HepG2 (cell line): ENCODE measurements at regions not wholly inside any gene's neighbourhood (a gene's known extent, or its start where the extent isn't known, plus 50 kb on each side); places are given as distances from the start of the nearest gene placed in this dataset.
A peak's percentile ranks its signal among the peaks of the same experiment; 100 is the strongest.

Experiments used
- BCL6 ChIP-seq: IDR thresholded peaks from 2 replicates; pipeline ENCODE4 v1.6.1; 2016; ENCODE audit warnings: missing genetic modification reagents, missing compliant biosample characterization
- CEBPZ ChIP-seq: IDR thresholded peaks from 2 replicates; pipeline ENCODE4 v1.6.1; 2012; ENCODE audit warnings: low read length, improper control_type of control experiment
- ELF1 ChIP-seq: sonication (generic); formaldehyde crosslinking; IDR thresholded peaks from 2 replicates; pipeline ENCODE4 v1.4.0; 2020; ENCODE audit warnings: missing genetic modification reagents
- HHEX ChIP-seq: IDR thresholded peaks from 2 replicates; pipeline ENCODE4 v1.6.1; 2016; ENCODE audit warnings: control low read depth
- HMG20A ChIP-seq: IDR thresholded peaks from 2 replicates; pipeline ENCODE4 v1.6.1; 2016; ENCODE audit warnings: borderline replicate concordance
- IKZF5 ChIP-seq: IDR thresholded peaks from 2 replicates; pipeline ENCODE4 v1.6.1; 2018; ENCODE audit warnings: missing genetic modification reagents, mild to moderate bottlenecking, missing compliant biosample characterization
- KAT8 ChIP-seq: IDR thresholded peaks from 2 replicates; pipeline ENCODE4 v1.6.1; 2016; ENCODE audit warnings: missing genetic modification reagents, missing compliant biosample characterization
- PAXIP1 ChIP-seq: sonication (generic); formaldehyde crosslinking; conservative IDR thresholded peaks from 2 replicates; pipeline ENCODE4 v1.4.0; 2020; ENCODE audit warnings: mild to moderate bottlenecking, missing genetic modification reagents, moderate library complexity
- REST ChIP-seq, 2 experiments: IDR thresholded peaks; 2 replicates each; pipeline ENCODE4 v1.6.1; 2011 to 2012; ENCODE audit warnings: low read length in 2 of 2, borderline replicate concordance in 1 of 2, low read depth in 1 of 2, mild to moderate bottlenecking in 1 of 2, moderate library complexity in 1 of 2
- TFAP4 ChIP-seq: sonication (generic); IDR thresholded peaks from 2 replicates; pipeline ENCODE4 v1.6.1; 2016; ENCODE audit warnings: low read depth, borderline replicate concordance
- ZNF207 ChIP-seq: fragments of 450-650 bp; IDR thresholded peaks from 2 replicates; pipeline ENCODE4 v1.6.1; 2016; ENCODE audit warnings: antibody characterized with exemption, borderline replicate concordance
- ZNF232 ChIP-seq: sonication (generic); formaldehyde crosslinking; IDR thresholded peaks from 2 replicates; pipeline ENCODE4 v1.4.0; 2020; ENCODE audit warnings: missing genetic modification reagents, borderline replicate concordance
- ZNF503 ChIP-seq: sonication (generic); formaldehyde crosslinking; IDR thresholded peaks from 2 replicates; pipeline ENCODE4 v1.4.0; 2020; ENCODE audit warnings: missing genetic modification reagents

GRCh38 chr2:185318271-185318724 lies 420.3 kb upstream of the FSIP2 start (continued):
- peak in 1 of 2 experiments; percentile 58; a peak in 1 of 4 replicates for TF ChIP-seq REST (IDR thresholded peaks at IDR 0.05; ENCODE audit: borderline replicate concordance in 1 of 2, low read depth in 1 of 2, low read length in 2 of 2)
- 0 out of 2 replicates have a peak, but pooled peaks have one; percentile 51 for TF ChIP-seq TFAP4
- no peak for TF ChIP-seq ZNF207
- peak; percentile 83 for TF ChIP-seq BCL6 (CRISPR knock-in tag)
- no peak for TF ChIP-seq ELF1 (CRISPR knock-in tag)
- peak; percentile 53; the same call in 1 of the 2 replicates for TF ChIP-seq HMG20A (CRISPR knock-in tag)
- no peak for TF ChIP-seq KAT8
- peak; percentile 65; the same call in 1 of the 2 replicates for TF ChIP-seq ZNF503 (CRISPR knock-in tag)
- TF ChIP-seq PAXIP1 (CRISPR knock-in tag): peak; percentile 44; the same call in 1 of the 2 replicates
- TF ChIP-seq IKZF5: no peak
- no peak for TF ChIP-seq CEBPZ
- peak; percentile 95 for TF ChIP-seq HHEX
- TF ChIP-seq ZNF232 (CRISPR knock-in tag): no peak
